ENCODE measurements at regions not wholly inside any gene's neighbourhood (a gene's known extent, or its start where the extent isn't known, plus 50 kb on each side); places are given as distances from the start of the nearest gene placed in this dataset.

DNA sequence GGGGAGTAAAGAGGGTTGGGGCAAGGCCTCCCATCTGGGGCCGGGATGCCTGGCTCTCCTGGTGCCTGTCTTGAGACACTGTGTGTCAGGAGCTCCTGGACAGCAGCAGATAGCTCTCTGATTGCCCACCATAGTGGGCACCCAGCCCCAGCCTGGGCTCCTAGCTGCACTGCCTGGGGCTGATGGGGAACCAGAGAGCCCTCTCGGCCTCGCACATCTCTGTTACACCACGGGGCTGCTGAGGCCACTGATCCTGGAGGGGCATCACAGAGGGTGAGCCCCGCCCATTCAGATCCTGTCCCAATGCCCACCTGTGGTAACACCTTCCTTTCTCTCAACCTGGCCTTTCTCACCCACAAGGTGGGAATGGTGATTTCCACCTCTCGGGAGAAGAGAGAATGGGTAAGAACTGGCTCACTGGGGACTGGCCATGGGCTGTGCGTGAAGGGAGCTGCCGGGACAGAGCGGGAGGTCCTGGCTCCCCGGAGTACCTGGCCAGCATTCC, 135.9 kb downstream of the URI1 start:
- Mint-ChIP-seq H3K9me3 (no peaks in the 10 kb centered on the region), H3K4me1 (no peaks in the 10 kb centered on the region), H3K36me3 (no peaks in the 10 kb centered on the region), H3K27ac (no peak overlapping the region), H3K4me3 (no peak overlapping the region), H3K27me3 (ENCODE audit: low read depth in 2 of 2) (peaks cover 12 to 13% of the 10 kb centered on the region in 2 donors)
- TF ChIP-seq CTCF (IDR thresholded peaks at IDR 0.05) = no peak
- no peaks in the 10 kb centered on the region for H3K27me3 ChIP-seq (ENCODE audit: control insufficient read depth, insufficient read depth, low read length)
- H3K4me3 ChIP-seq (ENCODE audit: low read length) = no peak overlapping the region
- no peak for ATAC-seq
- H3K4me1 ChIP-seq (ENCODE audit: control insufficient read depth, insufficient read depth, low read length) = no peaks in the 10 kb centered on the region
- H3K9me3 ChIP-seq (ENCODE audit: control insufficient read depth, insufficient read depth, low read length) = no peaks in the 10 kb centered on the region
- H3K36me3 ChIP-seq (ENCODE audit: control insufficient read depth, insufficient read depth, low read length) = no peaks in the 10 kb centered on the region
- no peak for DNase-seq
- H3K27ac ChIP-seq (ENCODE audit: low read length) = no peak overlapping the region
- intact Hi-C loops (cut with micrococcal nuclease) = no loop called here
- 86% methylated on average over 10 of the region's 10 CpGs for WGBS (ENCODE audit: insufficient coverage)

GRCh38 chr19:30078381-30078910, 136.4 kb downstream of the URI1 start:
- intact Hi-C loops (cut with micrococcal nuclease) = no loop called here
- peaks cover 12 to 13% of the 10 kb centered on the region in 2 donors for H3K27me3 Mint-ChIP-seq (ENCODE audit: low read depth in 2 of 2)

GRCh38 chr19:30079200-30079599, 137.2 kb downstream of the URI1 start:
- Mint-ChIP-seq H3K27ac (no peak overlapping the region), H3K27me3 (ENCODE audit: low read depth in 2 of 2) (peaks cover 12 to 13% of the 10 kb centered on the region in 2 donors), H3K4me1 (no peaks in the 10 kb centered on the region), H3K4me3 (no peak overlapping the region), H3K9me3 (no peaks in the 10 kb centered on the region), H3K36me3 (no peaks in the 10 kb centered on the region)
- ATAC-seq (no peak), DNase-seq (no peak)
- no peak for TF ChIP-seq CTCF (IDR thresholded peaks at IDR 0.05)
- H3K4me3 ChIP-seq (ENCODE audit: low read length) = no peak overlapping the region
- intact Hi-C loops (cut with micrococcal nuclease) = no loop called here
- no peaks in the 10 kb centered on the region for H3K36me3 ChIP-seq (ENCODE audit: control insufficient read depth, insufficient read depth, low read length)
- no peak overlapping the region for H3K27ac ChIP-seq (ENCODE audit: low read length)
- no peaks in the 10 kb centered on the region for H3K27me3 ChIP-seq (ENCODE audit: control insufficient read depth, insufficient read depth, low read length)
- 88% methylated on average over 4 of the region's 4 CpGs for WGBS (ENCODE audit: insufficient coverage)
- no peaks in the 10 kb centered on the region for H3K4me1 ChIP-seq (ENCODE audit: control insufficient read depth, insufficient read depth, low read length)
- H3K9me3 ChIP-seq (ENCODE audit: control insufficient read depth, insufficient read depth, low read length) = no peaks in the 10 kb centered on the region

More at GRCh38 chr19:30078381-30078910, 136.4 kb downstream of the URI1 start:
- no peaks in the 10 kb centered on the region for H3K4me1 Mint-ChIP-seq
- H3K36me3 ChIP-seq (ENCODE audit: control insufficient read depth, insufficient read depth, low read length) = no peaks in the 10 kb centered on the region
- 70% methylated on average over 5 of the region's 5 CpGs for WGBS (ENCODE audit: insufficient coverage)
- ATAC-seq = no peak
- H3K27ac Mint-ChIP-seq = no peak overlapping the region
- no peak overlapping the region for H3K27ac ChIP-seq (ENCODE audit: low read length)
- DNase-seq = no peak
- no peak overlapping the region for H3K4me3 ChIP-seq (ENCODE audit: low read length)
- no peaks in the 10 kb centered on the region for H3K9me3 Mint-ChIP-seq
- no peaks in the 10 kb centered on the region for H3K9me3 ChIP-seq (ENCODE audit: control insufficient read depth, insufficient read depth, low read length)
- no peaks in the 10 kb centered on the region for H3K36me3 Mint-ChIP-seq
- no peaks in the 10 kb centered on the region for H3K27me3 ChIP-seq (ENCODE audit: control insufficient read depth, insufficient read depth, low read length)
- no peak overlapping the region for H3K4me3 Mint-ChIP-seq
- H3K4me1 ChIP-seq (ENCODE audit: control insufficient read depth, insufficient read depth, low read length) = no peaks in the 10 kb centered on the region
- TF ChIP-seq CTCF (IDR thresholded peaks at IDR 0.05) = no peak

- H3K4me1 ChIP-seq (ENCODE audit: control insufficient read depth, insufficient read depth, low read length) = no peaks in the 10 kb centered on the region
- intact Hi-C loops (cut with micrococcal nuclease) = no loop called here
- WGBS (ENCODE audit: insufficient coverage) = 75% methylated on average over 6 of the region's 6 CpGs
- H3K9me3 ChIP-seq (ENCODE audit: control insufficient read depth, insufficient read depth, low read length) = no peaks in the 10 kb centered on the region
- Mint-ChIP-seq H3K4me1 (no peaks in the 10 kb centered on the region), H3K4me3 (no peak overlapping the region), H3K9me3 (no peaks in the 10 kb centered on the region), H3K36me3 (no peaks in the 10 kb centered on the region), H3K27me3 (ENCODE audit: low read depth in 2 of 2) (peaks cover 12 to 13% of the 10 kb centered on the region in 2 donors), H3K27ac (no peak overlapping the region)
- ATAC-seq (no peak), DNase-seq (no peak)
- no peaks in the 10 kb centered on the region for H3K36me3 ChIP-seq (ENCODE audit: control insufficient read depth, insufficient read depth, low read length)
- no peaks in the 10 kb centered on the region for H3K27me3 ChIP-seq (ENCODE audit: control insufficient read depth, insufficient read depth, low read length)
- H3K4me3 ChIP-seq (ENCODE audit: low read length) = no peak overlapping the region
- H3K27ac ChIP-seq (ENCODE audit: low read length) = no peak overlapping the region
- no peak for TF ChIP-seq CTCF (IDR thresholded peaks at IDR 0.05)
Observed at GRCh38 chr19:30082168-30082567, 140.1 kb downstream of the URI1 start.
